Thoracic aorta (tissue), 2 donors: ENCODE measurements at regions not wholly inside any gene's neighbourhood (a gene's known extent, or its start where the extent isn't known, plus 50 kb on each side); places are given as distances from the start of the nearest gene placed in this dataset.

Source experiments
- ATAC-seq: fragments of 150-250 bp; one replicate; pipeline ENCODE4 v1.8.0; 2017; ENCODE audit warnings: low read depth; ENCODE audit not compliant: insufficient number of reproducible peaks, low FRiP score
- DNase-seq: peaks from one replicate; pipeline ENCODE4 v3.0.0-alpha.2; 2020; ENCODE audit warnings: low spot score
- H3K27ac ChIP-seq, 2 donors: fragments of 200-600 bp; sonication (generic); 1 replicate in 1 of 2; 2 replicates in 1 of 2; pipeline ENCODE4 v1.5.1; 2016; ENCODE audit warnings: mild to moderate bottlenecking in 2 of 2, moderate library complexity in 2 of 2
- H3K27me3 ChIP-seq: fragments of 200-600 bp; sonication (generic); replicated peaks from 2 replicates; pipeline ENCODE4 v1.6.0; 2016; ENCODE audit warnings: mild to moderate bottlenecking; ENCODE audit not compliant: insufficient read depth
- H3K36me3 ChIP-seq: fragments of 200-600 bp; sonication (generic); one replicate; pipeline ENCODE4 v1.5.1; 2016
- H3K4me1 ChIP-seq, 2 donors: fragments of 200-600 bp; sonication (generic); 1 replicate in 1 of 2; 2 replicates in 1 of 2; pipeline versions ENCODE4 v1.5.1 to v1.6.0; 2016; ENCODE audit warnings: low read depth in 2 of 2, mild to moderate bottlenecking in 1 of 2; ENCODE audit not compliant: control insufficient read depth in 1 of 2
- H3K4me3 ChIP-seq: fragments of 200-600 bp; sonication (generic); 2 replicates; pipeline ENCODE4 v1.5.1; 2016; ENCODE audit warnings: mild to moderate bottlenecking
- H3K9me3 ChIP-seq: fragments of 200-600 bp; sonication (generic); 2 replicates; pipeline ENCODE4 v1.5.1; 2016
- TF ChIP-seq, protein P1 (sequence below): fragments of 200-600 bp; sonication (generic); IDR thresholded peaks from one replicate; pipeline ENCODE4 v1.5.1; 2019; ENCODE audit warnings: antibody characterized with exemption

DNA sequence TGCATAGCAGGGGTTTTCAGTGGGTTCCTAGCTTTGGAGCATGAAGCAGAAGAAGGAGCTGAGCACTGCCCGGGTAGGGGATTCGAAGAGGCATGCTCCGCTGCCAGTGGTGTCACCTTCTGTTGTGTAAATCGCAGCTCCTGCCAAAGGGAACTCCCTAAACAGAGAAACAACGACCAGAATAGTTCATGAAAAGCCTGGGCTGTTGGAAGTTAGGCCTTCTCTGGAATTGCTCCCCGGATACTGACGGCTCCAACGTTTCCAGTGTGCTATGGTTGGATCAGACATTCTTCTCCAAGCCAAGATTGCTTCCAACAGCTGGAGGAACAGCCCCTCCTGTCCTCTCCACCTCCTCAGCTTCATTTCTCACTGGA lies 546.0 kb upstream of the FZD8 start:
- TF ChIP-seq, protein P1, sequence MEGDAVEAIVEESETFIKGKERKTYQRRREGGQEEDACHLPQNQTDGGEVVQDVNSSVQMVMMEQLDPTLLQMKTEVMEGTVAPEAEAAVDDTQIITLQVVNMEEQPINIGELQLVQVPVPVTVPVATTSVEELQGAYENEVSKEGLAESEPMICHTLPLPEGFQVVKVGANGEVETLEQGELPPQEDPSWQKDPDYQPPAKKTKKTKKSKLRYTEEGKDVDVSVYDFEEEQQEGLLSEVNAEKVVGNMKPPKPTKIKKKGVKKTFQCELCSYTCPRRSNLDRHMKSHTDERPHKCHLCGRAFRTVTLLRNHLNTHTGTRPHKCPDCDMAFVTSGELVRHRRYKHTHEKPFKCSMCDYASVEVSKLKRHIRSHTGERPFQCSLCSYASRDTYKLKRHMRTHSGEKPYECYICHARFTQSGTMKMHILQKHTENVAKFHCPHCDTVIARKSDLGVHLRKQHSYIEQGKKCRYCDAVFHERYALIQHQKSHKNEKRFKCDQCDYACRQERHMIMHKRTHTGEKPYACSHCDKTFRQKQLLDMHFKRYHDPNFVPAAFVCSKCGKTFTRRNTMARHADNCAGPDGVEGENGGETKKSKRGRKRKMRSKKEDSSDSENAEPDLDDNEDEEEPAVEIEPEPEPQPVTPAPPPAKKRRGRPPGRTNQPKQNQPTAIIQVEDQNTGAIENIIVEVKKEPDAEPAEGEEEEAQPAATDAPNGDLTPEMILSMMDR = no peak
- Histone ChIP-seq H3K4me3 (no peak overlapping the region), H3K27me3 (no peaks in the 10 kb centered on the region), H3K36me3 (no peaks in the 10 kb centered on the region), H3K27ac (peak overlapping the region in 1 of 2 donors; percentile 12), H3K4me1 (peaks cover 0 to 13% of the 10 kb centered on the region in 2 donors), H3K9me3 (no peaks in the 10 kb centered on the region)
- ATAC-seq (no peak), DNase-seq (no peak)

DNA sequence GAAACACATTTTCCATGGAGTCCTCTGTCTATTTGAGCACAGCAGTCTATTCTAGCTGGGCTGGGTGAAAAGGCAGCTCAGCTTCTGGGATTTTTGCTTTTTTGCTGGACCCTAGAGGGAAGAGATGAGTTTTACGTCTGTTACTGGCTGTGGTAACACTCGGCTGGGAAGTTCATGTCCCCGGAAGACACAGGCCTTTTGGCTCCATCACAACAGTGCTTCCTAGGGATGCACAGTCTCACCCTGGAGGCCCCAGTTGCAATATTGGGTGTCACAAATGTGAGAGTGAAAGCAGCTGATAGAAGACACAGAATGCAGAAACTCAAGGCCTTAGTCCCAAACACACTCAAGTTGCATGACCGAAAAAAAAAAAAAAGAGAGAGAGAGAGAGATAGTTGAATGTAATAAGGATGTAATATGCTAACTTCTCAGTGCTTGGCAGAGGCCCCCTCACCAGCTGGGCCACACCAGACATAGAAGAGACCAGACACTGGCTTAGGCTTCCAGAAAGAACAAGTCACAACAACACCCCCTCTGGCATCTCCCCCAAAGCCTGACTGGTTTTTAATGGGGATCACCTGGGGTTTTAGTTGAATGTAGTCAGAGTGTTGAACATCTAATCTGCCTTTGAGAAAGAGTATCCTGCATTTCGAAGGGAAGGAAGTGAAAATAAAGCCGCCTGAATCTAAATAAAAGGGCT lies 545.4 kb upstream of the FZD8 start:
- no peak for DNase-seq
- Histone ChIP-seq H3K9me3 (no peaks in the 10 kb centered on the region), H3K4me3 (no peak overlapping the region), H3K4me1 (peaks cover 0 to 18% of the 10 kb centered on the region in 2 donors), H3K27ac (no peak overlapping the region), H3K27me3 (no peaks in the 10 kb centered on the region), H3K36me3 (no peaks in the 10 kb centered on the region)
- ATAC-seq = no peak
- TF ChIP-seq, protein P1 = no peak

DNA sequence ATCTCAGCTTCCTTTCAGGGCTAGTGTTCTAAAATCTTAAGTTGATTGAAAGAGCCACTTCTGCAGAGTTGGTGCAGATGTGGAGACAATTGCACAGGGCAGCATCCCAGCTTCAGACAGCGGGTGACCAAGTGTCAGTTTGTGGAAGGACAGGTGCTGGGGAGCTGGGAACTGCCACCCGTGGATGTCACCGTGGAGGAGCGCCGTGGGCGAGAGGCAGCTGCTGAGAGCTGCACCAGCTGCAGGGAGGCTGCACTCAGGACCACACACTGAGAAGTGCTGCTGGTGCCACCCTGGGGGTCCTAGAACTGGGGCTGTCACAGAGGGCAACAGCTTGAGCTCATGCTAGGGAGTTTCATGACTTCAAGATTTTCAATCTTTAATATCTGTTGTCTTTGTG lies 543.0 kb upstream of the FZD8 start:
- Histone ChIP-seq H3K36me3 (no peaks in the 10 kb centered on the region), H3K27ac (no peak overlapping the region), H3K9me3 (no peaks in the 10 kb centered on the region), H3K27me3 (no peaks in the 10 kb centered on the region), H3K4me1 (peaks cover 4 to 32% of the 10 kb centered on the region in 2 donors), H3K4me3 (no peak overlapping the region)
- ATAC-seq (no peak), DNase-seq (no peak)
- TF ChIP-seq, protein P1 = no peak

DNA sequence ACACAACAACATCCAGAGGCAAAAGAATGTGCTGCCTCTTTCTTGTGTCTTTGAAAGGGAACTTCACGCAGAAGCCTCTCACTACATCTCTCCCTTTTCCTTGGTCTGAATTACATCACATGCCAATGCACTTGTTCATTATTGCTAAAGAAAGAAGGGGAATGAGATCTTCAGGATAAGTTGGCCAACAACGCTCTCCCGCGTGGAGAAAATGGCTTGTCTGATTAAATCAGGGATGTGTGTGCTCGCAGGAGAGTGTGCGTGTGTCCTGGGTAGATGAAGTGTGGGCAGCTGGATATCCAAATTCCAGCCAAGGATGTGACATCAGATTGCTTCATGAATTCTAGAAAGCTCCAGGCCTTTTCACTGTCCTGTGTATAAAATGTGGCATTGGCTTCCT lies 541.6 kb upstream of the FZD8 start:
- H3K4me3 ChIP-seq = no peak overlapping the region
- H3K27ac ChIP-seq = no peak overlapping the region
- no peak for DNase-seq
- ATAC-seq = no peak
- no peaks in the 10 kb centered on the region for H3K9me3 ChIP-seq
- no peaks in the 10 kb centered on the region for H3K27me3 ChIP-seq
- no peaks in the 10 kb centered on the region for H3K36me3 ChIP-seq
- TF ChIP-seq, protein P1 = no peak
- H3K4me1 ChIP-seq = peaks cover 4 to 32% of the 10 kb centered on the region in 2 donors

DNA sequence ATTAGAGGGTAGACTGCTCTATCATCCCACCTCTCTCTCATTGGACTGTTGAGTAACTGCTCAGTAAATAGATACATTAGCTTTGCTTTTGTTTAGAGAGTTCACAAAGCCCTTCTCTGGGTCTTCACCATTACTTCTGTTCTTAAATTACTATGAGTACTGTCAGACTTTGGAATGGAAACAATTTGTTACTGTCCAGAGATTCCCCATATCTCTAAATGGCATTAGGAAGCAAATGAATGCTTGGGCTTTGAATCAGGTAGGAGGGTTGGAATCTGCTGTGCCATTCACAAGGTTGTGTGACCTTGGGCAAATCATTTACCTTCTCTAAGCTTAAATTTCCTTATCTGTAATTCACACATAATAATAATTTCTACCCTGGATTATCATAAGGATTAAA lies 541.0 kb upstream of the FZD8 start:
- H3K36me3 ChIP-seq = no peaks in the 10 kb centered on the region
- TF ChIP-seq, protein P1 = no peak
- H3K4me3 ChIP-seq = no peak overlapping the region
- ATAC-seq (no peak), DNase-seq (no peak)
- H3K4me1 ChIP-seq = peaks cover 4 to 25% of the 10 kb centered on the region in 2 donors
- no peaks in the 10 kb centered on the region for H3K9me3 ChIP-seq
- no peak overlapping the region for H3K27ac ChIP-seq
- no peaks in the 10 kb centered on the region for H3K27me3 ChIP-seq
